ENCODE measurements at regions not wholly inside any gene's neighbourhood (a gene's known extent, or its start where the extent isn't known, plus 50 kb on each side); places are given as distances from the start of the nearest gene placed in this dataset.

- H3K36me3 ChIP-seq, result no peaks in the 10 kb centered on the region
- H3K4me1 ChIP-seq, result no peaks in the 10 kb centered on the region
- DNase-seq (ENCODE audit: extremely low spot score in 2 of 2), result no peak
- TF ChIP-seq POLR2A (IDR thresholded peaks at IDR 0.05), result no peak
- no peak for TF ChIP-seq POLR2AphosphoS5 (IDR thresholded peaks at IDR 0.05; ENCODE audit: insufficient read depth in 1 of 2, low read depth in 1 of 2)
- no peak for TF ChIP-seq CTCF (IDR thresholded peaks at IDR 0.05)
- intact Hi-C loops (cut with DNase I), result no loop called here
- H3K27me3 ChIP-seq, result no peaks in the 10 kb centered on the region
- H3K4me3 ChIP-seq, result no peak overlapping the region
- no peak overlapping the region for H3K27ac ChIP-seq
- peaks cover 4% of the 10 kb centered on the region for H3K9me3 ChIP-seq
Observed at GRCh38 chr11:109695696-109696095, 273.7 kb downstream of the C11orf87 start.

- Histone ChIP-seq H3K9me3 (peaks cover 4% of the 10 kb centered on the region), H3K4me1 (no peaks in the 10 kb centered on the region), H3K4me3 (no peak overlapping the region), H3K27ac (no peak overlapping the region), H3K27me3 (no peaks in the 10 kb centered on the region), H3K36me3 (no peaks in the 10 kb centered on the region)
- intact Hi-C loops (cut with DNase I), result no loop called here
- no peak for DNase-seq (ENCODE audit: extremely low spot score in 2 of 2)
- TF ChIP-seq POLR2A (IDR thresholded peaks at IDR 0.05), result no peak
- no peak for TF ChIP-seq POLR2AphosphoS5 (IDR thresholded peaks at IDR 0.05; ENCODE audit: insufficient read depth in 1 of 2, low read depth in 1 of 2)
- no peak for TF ChIP-seq CTCF (IDR thresholded peaks at IDR 0.05)
Observed at GRCh38 chr11:109696191-109696897, 274.4 kb downstream of the C11orf87 start.

DNA sequence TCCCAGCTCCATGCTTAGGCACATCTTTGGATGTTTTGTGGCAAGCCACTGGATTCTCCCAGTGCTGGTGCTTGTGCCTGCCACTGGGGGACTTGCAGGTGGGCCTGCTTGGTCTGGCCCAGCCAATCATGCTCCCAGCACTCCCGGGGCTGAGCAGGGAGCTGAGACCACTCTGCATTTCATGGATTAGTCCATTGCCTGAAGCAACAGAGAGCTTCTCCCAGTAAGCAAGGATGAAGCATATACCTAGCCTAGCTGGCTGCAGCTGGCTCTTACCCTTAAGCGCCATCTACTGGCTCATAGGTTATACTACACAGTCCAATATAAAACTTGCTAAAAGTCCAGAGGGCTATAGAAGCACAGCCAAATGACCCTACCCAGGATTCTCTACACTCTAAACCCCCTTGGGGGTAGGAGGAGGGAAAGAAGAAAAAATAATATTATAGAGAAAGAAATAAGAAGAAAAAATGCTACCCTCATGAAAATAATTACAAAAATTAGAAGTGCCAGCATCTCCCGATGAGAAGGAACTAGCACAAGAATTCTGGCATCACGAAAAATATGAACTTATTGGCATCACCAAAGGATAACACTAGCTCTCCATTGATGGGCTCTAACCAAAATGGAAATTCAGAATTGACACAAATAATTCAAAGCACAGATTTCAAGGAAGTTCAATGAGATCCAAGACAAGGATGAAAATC lies 275.3 kb downstream of the C11orf87 start:
- no peak overlapping the region for H3K27ac ChIP-seq
- peaks cover 4% of the 10 kb centered on the region for H3K9me3 ChIP-seq
- no peak overlapping the region for H3K4me3 ChIP-seq
- H3K36me3 ChIP-seq, result no peaks in the 10 kb centered on the region
- H3K27me3 ChIP-seq, result no peaks in the 10 kb centered on the region
- no peak for TF ChIP-seq POLR2AphosphoS5 (IDR thresholded peaks at IDR 0.05; ENCODE audit: insufficient read depth in 1 of 2, low read depth in 1 of 2)
- no peak for TF ChIP-seq CTCF (IDR thresholded peaks at IDR 0.05)
- TF ChIP-seq POLR2A (IDR thresholded peaks at IDR 0.05), result no peak
- intact Hi-C loops (cut with DNase I), result no loop called here
- no peak for DNase-seq (ENCODE audit: extremely low spot score in 2 of 2)
- H3K4me1 ChIP-seq, result no peaks in the 10 kb centered on the region

DNA sequence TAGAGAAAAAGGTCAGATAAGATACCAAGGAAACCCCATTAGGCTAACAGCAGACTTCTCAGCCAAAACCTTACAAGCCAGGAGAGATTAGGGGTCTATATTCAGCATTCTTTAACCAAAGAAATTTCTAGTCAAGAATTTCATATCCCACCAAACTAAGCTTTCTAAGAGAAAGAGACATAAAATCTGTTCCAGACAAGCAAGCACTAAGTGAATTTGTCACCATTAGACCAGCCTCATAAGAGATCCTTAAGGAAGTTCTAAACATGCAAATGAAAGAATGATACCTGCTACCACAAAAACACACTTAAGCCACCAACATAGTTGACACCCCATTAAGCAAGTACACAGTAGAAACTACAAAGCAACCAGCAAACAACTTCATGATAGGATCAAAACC lies 276.2 kb downstream of the C11orf87 start:
- peaks cover 4% of the 10 kb centered on the region for H3K9me3 ChIP-seq
- no peak for TF ChIP-seq CTCF (IDR thresholded peaks at IDR 0.05)
- no peak for TF ChIP-seq POLR2AphosphoS5 (IDR thresholded peaks at IDR 0.05; ENCODE audit: insufficient read depth in 1 of 2, low read depth in 1 of 2)
- no peak for TF ChIP-seq POLR2A (IDR thresholded peaks at IDR 0.05)
- H3K27me3 ChIP-seq, result no peaks in the 10 kb centered on the region
- no peaks in the 10 kb centered on the region for H3K4me1 ChIP-seq
- DNase-seq (ENCODE audit: extremely low spot score in 2 of 2), result no peak
- no peaks in the 10 kb centered on the region for H3K36me3 ChIP-seq
- intact Hi-C loops (cut with DNase I), result no loop called here
- no peak overlapping the region for H3K4me3 ChIP-seq
- no peak overlapping the region for H3K27ac ChIP-seq

GRCh38 chr11:109704432-109704831 lies 282.4 kb downstream of the C11orf87 start:
- no peak overlapping the region for H3K4me3 ChIP-seq
- TF ChIP-seq CTCF (IDR thresholded peaks at IDR 0.05) (no peak), POLR2A (IDR thresholded peaks at IDR 0.05) (no peak), POLR2AphosphoS5 (IDR thresholded peaks at IDR 0.05; ENCODE audit: insufficient read depth in 1 of 2, low read depth in 1 of 2) (no peak)
- intact Hi-C loops (cut with DNase I), result no loop called here

More at GRCh38 chr11:109704432-109704831, 282.4 kb downstream of the C11orf87 start:
- DNase-seq (ENCODE audit: extremely low spot score in 2 of 2), result no peak
- no peaks in the 10 kb centered on the region for H3K27me3 ChIP-seq
- no peaks in the 10 kb centered on the region for H3K9me3 ChIP-seq
- no peak overlapping the region for H3K27ac ChIP-seq
- H3K36me3 ChIP-seq, result no peaks in the 10 kb centered on the region
- H3K4me1 ChIP-seq, result no peaks in the 10 kb centered on the region
